ENCODE measurements at regions not wholly inside any gene's neighbourhood (a gene's known extent, or its start where the extent isn't known, plus 50 kb on each side); places are given as distances from the start of the nearest gene placed in this dataset.

DNA sequence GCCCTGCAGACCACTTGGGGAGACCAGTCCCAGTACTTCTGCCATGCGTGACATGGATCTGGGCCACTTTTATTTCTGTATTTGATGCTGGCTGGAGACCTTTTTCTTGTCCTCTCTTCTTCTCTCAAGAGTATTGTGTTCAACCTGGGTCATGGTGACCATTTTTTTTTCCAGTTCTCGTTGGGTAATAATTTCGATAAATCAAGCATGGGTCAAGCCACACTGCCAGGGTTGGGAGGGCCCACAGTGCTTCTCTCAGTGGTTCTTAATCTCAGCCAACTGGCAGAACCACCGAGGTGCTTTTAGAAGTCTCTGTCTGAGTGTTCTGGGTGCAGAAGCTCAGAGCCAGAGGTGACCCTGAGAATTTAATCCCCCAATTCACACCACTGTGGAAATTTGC, 269.9 kb downstream of the SEC23IP start:
- TF ChIP-seq, protein P1, sequence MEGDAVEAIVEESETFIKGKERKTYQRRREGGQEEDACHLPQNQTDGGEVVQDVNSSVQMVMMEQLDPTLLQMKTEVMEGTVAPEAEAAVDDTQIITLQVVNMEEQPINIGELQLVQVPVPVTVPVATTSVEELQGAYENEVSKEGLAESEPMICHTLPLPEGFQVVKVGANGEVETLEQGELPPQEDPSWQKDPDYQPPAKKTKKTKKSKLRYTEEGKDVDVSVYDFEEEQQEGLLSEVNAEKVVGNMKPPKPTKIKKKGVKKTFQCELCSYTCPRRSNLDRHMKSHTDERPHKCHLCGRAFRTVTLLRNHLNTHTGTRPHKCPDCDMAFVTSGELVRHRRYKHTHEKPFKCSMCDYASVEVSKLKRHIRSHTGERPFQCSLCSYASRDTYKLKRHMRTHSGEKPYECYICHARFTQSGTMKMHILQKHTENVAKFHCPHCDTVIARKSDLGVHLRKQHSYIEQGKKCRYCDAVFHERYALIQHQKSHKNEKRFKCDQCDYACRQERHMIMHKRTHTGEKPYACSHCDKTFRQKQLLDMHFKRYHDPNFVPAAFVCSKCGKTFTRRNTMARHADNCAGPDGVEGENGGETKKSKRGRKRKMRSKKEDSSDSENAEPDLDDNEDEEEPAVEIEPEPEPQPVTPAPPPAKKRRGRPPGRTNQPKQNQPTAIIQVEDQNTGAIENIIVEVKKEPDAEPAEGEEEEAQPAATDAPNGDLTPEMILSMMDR (IDR thresholded peaks at IDR 0.05), result no peak
- TF ChIP-seq, protein P2, sequence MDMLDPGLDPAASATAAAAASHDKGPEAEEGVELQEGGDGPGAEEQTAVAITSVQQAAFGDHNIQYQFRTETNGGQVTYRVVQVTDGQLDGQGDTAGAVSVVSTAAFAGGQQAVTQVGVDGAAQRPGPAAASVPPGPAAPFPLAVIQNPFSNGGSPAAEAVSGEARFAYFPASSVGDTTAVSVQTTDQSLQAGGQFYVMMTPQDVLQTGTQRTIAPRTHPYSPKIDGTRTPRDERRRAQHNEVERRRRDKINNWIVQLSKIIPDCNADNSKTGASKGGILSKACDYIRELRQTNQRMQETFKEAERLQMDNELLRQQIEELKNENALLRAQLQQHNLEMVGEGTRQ (IDR thresholded peaks at IDR 0.05), result no peak
- TF ChIP-seq NR3C1 (IDR thresholded peaks at IDR 0.05) (no peak), ZFP36 (IDR thresholded peaks at IDR 0.05; ENCODE audit: borderline replicate concordance, partially characterized antibody) (no peak), ESRRA (IDR thresholded peaks at IDR 0.05; ENCODE audit: borderline replicate concordance, low read length) (no peak), POLR2A (IDR thresholded peaks at IDR 0.05; ENCODE audit: low read length) (no peak), ZC3H11A (IDR thresholded peaks at IDR 0.05) (no peak), MYC (IDR thresholded peaks at IDR 0.05; ENCODE audit: borderline replicate concordance, low read length) (no peak), MAFK (IDR thresholded peaks at IDR 0.05; ENCODE audit: partially characterized antibody) (no peak), RAD21 (conservative IDR thresholded peaks at IDR 0.05 in 1 of 2, IDR thresholded peaks at IDR 0.05 in 1 of 2) (no peak), GATA3 (IDR thresholded peaks at IDR 0.05; ENCODE audit: borderline replicate concordance) (no peak)
- TF ChIP-seq, protein P3, sequence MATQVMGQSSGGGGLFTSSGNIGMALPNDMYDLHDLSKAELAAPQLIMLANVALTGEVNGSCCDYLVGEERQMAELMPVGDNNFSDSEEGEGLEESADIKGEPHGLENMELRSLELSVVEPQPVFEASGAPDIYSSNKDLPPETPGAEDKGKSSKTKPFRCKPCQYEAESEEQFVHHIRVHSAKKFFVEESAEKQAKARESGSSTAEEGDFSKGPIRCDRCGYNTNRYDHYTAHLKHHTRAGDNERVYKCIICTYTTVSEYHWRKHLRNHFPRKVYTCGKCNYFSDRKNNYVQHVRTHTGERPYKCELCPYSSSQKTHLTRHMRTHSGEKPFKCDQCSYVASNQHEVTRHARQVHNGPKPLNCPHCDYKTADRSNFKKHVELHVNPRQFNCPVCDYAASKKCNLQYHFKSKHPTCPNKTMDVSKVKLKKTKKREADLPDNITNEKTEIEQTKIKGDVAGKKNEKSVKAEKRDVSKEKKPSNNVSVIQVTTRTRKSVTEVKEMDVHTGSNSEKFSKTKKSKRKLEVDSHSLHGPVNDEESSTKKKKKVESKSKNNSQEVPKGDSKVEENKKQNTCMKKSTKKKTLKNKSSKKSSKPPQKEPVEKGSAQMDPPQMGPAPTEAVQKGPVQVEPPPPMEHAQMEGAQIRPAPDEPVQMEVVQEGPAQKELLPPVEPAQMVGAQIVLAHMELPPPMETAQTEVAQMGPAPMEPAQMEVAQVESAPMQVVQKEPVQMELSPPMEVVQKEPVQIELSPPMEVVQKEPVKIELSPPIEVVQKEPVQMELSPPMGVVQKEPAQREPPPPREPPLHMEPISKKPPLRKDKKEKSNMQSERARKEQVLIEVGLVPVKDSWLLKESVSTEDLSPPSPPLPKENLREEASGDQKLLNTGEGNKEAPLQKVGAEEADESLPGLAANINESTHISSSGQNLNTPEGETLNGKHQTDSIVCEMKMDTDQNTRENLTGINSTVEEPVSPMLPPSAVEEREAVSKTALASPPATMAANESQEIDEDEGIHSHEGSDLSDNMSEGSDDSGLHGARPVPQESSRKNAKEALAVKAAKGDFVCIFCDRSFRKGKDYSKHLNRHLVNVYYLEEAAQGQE (IDR thresholded peaks at IDR 0.05), result no peak
- TF ChIP-seq, protein P4, sequence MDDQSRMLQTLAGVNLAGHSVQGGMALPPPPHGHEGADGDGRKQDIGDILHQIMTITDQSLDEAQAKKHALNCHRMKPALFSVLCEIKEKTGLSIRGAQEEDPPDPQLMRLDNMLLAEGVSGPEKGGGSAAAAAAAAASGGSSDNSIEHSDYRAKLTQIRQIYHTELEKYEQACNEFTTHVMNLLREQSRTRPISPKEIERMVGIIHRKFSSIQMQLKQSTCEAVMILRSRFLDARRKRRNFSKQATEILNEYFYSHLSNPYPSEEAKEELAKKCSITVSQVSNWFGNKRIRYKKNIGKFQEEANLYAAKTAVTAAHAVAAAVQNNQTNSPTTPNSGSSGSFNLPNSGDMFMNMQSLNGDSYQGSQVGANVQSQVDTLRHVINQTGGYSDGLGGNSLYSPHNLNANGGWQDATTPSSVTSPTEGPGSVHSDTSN (IDR thresholded peaks at IDR 0.05), result no peak
